ENCODE measurements at regions not wholly inside any gene's neighbourhood (a gene's known extent, or its start where the extent isn't known, plus 50 kb on each side); places are given as distances from the start of the nearest gene placed in this dataset.

- peaks cover 27% of the 10 kb centered on the region for H3K27me3 Mint-ChIP-seq (ENCODE audit: low read depth)
- H3K27ac Mint-ChIP-seq = no peak overlapping the region
- intact Hi-C loops (cut with micrococcal nuclease) = no loop called here
- H3K4me1 Mint-ChIP-seq (ENCODE audit: low read depth) = peaks cover 7% of the 10 kb centered on the region
- H3K36me3 Mint-ChIP-seq (ENCODE audit: low read depth) = no peaks in the 10 kb centered on the region
- H3K4me3 Mint-ChIP-seq (ENCODE audit: low read depth) = no peak overlapping the region
- no peak for DNase-seq (ENCODE audit: low spot score)
- H3K9me3 Mint-ChIP-seq = no peaks in the 10 kb centered on the region
Observed at GRCh38 chr4:155616117-155616516, 50.5 kb upstream of the GUCY1A1 start.

- Mint-ChIP-seq H3K36me3 (ENCODE audit: low read depth) (no peaks in the 10 kb centered on the region), H3K27ac (no peak overlapping the region), H3K4me1 (ENCODE audit: low read depth) (peaks cover 5% of the 10 kb centered on the region), H3K4me3 (ENCODE audit: low read depth) (no peak overlapping the region), H3K27me3 (ENCODE audit: low read depth) (peaks cover 27% of the 10 kb centered on the region), H3K9me3 (no peaks in the 10 kb centered on the region)
- intact Hi-C loops (cut with micrococcal nuclease) = no loop called here
- DNase-seq (ENCODE audit: low spot score) = no peak
Observed at GRCh38 chr4:155615081-155615887, 51.4 kb upstream of the GUCY1A1 start.

GRCh38 chr4:155614111-155614762, 52.4 kb upstream of the GUCY1A1 start:
- H3K9me3 Mint-ChIP-seq = no peaks in the 10 kb centered on the region

GRCh38 chr4:155612074-155612473, 54.6 kb upstream of the GUCY1A1 start:
- no peak overlapping the region for H3K4me3 Mint-ChIP-seq (ENCODE audit: low read depth)
- H3K27ac Mint-ChIP-seq = no peak overlapping the region
- no peaks in the 10 kb centered on the region for H3K9me3 Mint-ChIP-seq
- no peaks in the 10 kb centered on the region for H3K36me3 Mint-ChIP-seq (ENCODE audit: low read depth)
- peaks cover 24% of the 10 kb centered on the region for H3K27me3 Mint-ChIP-seq (ENCODE audit: low read depth)
- H3K4me1 Mint-ChIP-seq (ENCODE audit: low read depth) = peaks cover 5% of the 10 kb centered on the region
- intact Hi-C loops (cut with micrococcal nuclease) = no loop called here
- DNase-seq (ENCODE audit: low spot score) = no peak

More at GRCh38 chr4:155614111-155614762, 52.4 kb upstream of the GUCY1A1 start:
- H3K4me1 Mint-ChIP-seq (ENCODE audit: low read depth) = peaks cover 5% of the 10 kb centered on the region
- no peak overlapping the region for H3K27ac Mint-ChIP-seq
- no peak for DNase-seq (ENCODE audit: low spot score)
- peaks cover 27% of the 10 kb centered on the region for H3K27me3 Mint-ChIP-seq (ENCODE audit: low read depth)
- no peaks in the 10 kb centered on the region for H3K36me3 Mint-ChIP-seq (ENCODE audit: low read depth)
- intact Hi-C loops (cut with micrococcal nuclease) = no loop called here
- H3K4me3 Mint-ChIP-seq (ENCODE audit: low read depth) = no peak overlapping the region

GRCh38 chr4:155611501-155611900, 55.1 kb upstream of the GUCY1A1 start:
- no peak for DNase-seq (ENCODE audit: low spot score)
- intact Hi-C loops (cut with micrococcal nuclease) = no loop called here
- Mint-ChIP-seq H3K4me1 (ENCODE audit: low read depth) (peaks cover 5% of the 10 kb centered on the region), H3K27ac (no peak overlapping the region), H3K4me3 (ENCODE audit: low read depth) (no peak overlapping the region), H3K36me3 (ENCODE audit: low read depth) (no peaks in the 10 kb centered on the region), H3K27me3 (ENCODE audit: low read depth) (peaks cover 26% of the 10 kb centered on the region), H3K9me3 (no peaks in the 10 kb centered on the region)

- Mint-ChIP-seq H3K27ac (no peak overlapping the region), H3K4me3 (ENCODE audit: low read depth) (no peak overlapping the region), H3K27me3 (ENCODE audit: low read depth) (peaks cover 19% of the 10 kb centered on the region), H3K4me1 (ENCODE audit: low read depth) (peaks cover under 1% of the 10 kb centered on the region), H3K9me3 (no peaks in the 10 kb centered on the region), H3K36me3 (ENCODE audit: low read depth) (no peaks in the 10 kb centered on the region)
- DNase-seq (ENCODE audit: low spot score) = no peak
- intact Hi-C loops (cut with micrococcal nuclease) = no loop called here
Observed at GRCh38 chr4:155610143-155610542, 56.5 kb upstream of the GUCY1A1 start.

- Mint-ChIP-seq H3K4me1 (ENCODE audit: low read depth) (no peaks in the 10 kb centered on the region), H3K4me3 (ENCODE audit: low read depth) (no peak overlapping the region), H3K27ac (no peak overlapping the region), H3K36me3 (ENCODE audit: low read depth) (no peaks in the 10 kb centered on the region), H3K9me3 (no peaks in the 10 kb centered on the region), H3K27me3 (ENCODE audit: low read depth) (peaks cover 16% of the 10 kb centered on the region)
- no peak for DNase-seq (ENCODE audit: low spot score)
- intact Hi-C loops (cut with micrococcal nuclease) = no loop called here
Observed at GRCh38 chr4:155609455-155610059, 57.1 kb upstream of the GUCY1A1 start.

- peaks cover 2% of the 10 kb centered on the region for H3K4me1 Mint-ChIP-seq (ENCODE audit: low read depth)
- H3K36me3 Mint-ChIP-seq (ENCODE audit: low read depth) = no peaks in the 10 kb centered on the region
- H3K9me3 Mint-ChIP-seq = no peaks in the 10 kb centered on the region
- peaks cover 15% of the 10 kb centered on the region for H3K27me3 Mint-ChIP-seq (ENCODE audit: low read depth)
- no peak overlapping the region for H3K27ac Mint-ChIP-seq
- no peak overlapping the region for H3K4me3 Mint-ChIP-seq (ENCODE audit: low read depth)
- intact Hi-C loops (cut with micrococcal nuclease) = no loop called here
- DNase-seq (ENCODE audit: low spot score) = no peak
Observed at GRCh38 chr4:155608225-155608885, 58.3 kb upstream of the GUCY1A1 start.

- no peaks in the 10 kb centered on the region for H3K36me3 Mint-ChIP-seq (ENCODE audit: low read depth)
- H3K4me1 Mint-ChIP-seq (ENCODE audit: low read depth) = peaks cover 9% of the 10 kb centered on the region
- DNase-seq (ENCODE audit: low spot score) = no peak
- intact Hi-C loops (cut with micrococcal nuclease) = no loop called here
- H3K27ac Mint-ChIP-seq = no peak overlapping the region
- no peak overlapping the region for H3K4me3 Mint-ChIP-seq (ENCODE audit: low read depth)
- H3K27me3 Mint-ChIP-seq (ENCODE audit: low read depth) = peaks cover 12% of the 10 kb centered on the region
- H3K9me3 Mint-ChIP-seq = no peaks in the 10 kb centered on the region
Observed at GRCh38 chr4:155607481-155607880, 59.2 kb upstream of the GUCY1A1 start.

GRCh38 chr4:155604718-155605626, 61.7 kb upstream of the GUCY1A1 start:
- no peak overlapping the region for H3K4me3 Mint-ChIP-seq (ENCODE audit: low read depth)
- H3K36me3 Mint-ChIP-seq (ENCODE audit: low read depth) = no peaks in the 10 kb centered on the region
- H3K4me1 Mint-ChIP-seq (ENCODE audit: low read depth) = peaks cover 10% of the 10 kb centered on the region
- peaks cover 17% of the 10 kb centered on the region for H3K27me3 Mint-ChIP-seq (ENCODE audit: low read depth)
- intact Hi-C loops (cut with micrococcal nuclease) = no loop called here
- no peaks in the 10 kb centered on the region for H3K9me3 Mint-ChIP-seq
- no peak for DNase-seq (ENCODE audit: low spot score)
- no peak overlapping the region for H3K27ac Mint-ChIP-seq

- Mint-ChIP-seq H3K27ac (no peak overlapping the region), H3K9me3 (no peaks in the 10 kb centered on the region), H3K4me1 (ENCODE audit: low read depth) (peaks cover 10% of the 10 kb centered on the region), H3K4me3 (ENCODE audit: low read depth) (no peak overlapping the region), H3K36me3 (ENCODE audit: low read depth) (no peaks in the 10 kb centered on the region), H3K27me3 (ENCODE audit: low read depth) (peaks cover 20% of the 10 kb centered on the region)
- no peak for DNase-seq (ENCODE audit: low spot score)
- intact Hi-C loops (cut with micrococcal nuclease) = no loop called here
Observed at GRCh38 chr4:155603360-155603891, 63.2 kb upstream of the GUCY1A1 start.
